HG03442 (cell line): ENCODE measurements at regions not wholly inside any gene's neighbourhood (a gene's known extent, or its start where the extent isn't known, plus 50 kb on each side); places are given as distances from the start of the nearest gene placed in this dataset.
A peak's percentile ranks its signal among the peaks of the same experiment; 100 is the strongest.
"Not testable (repeated sequence)": the region's sequence is repeated elsewhere in the genome, so short reads cannot be mapped to it uniquely, and the experiment has no call there.

Experiments
- ATAC-seq: cut with Tn5 transposase; IDR thresholded peaks from one replicate; pipeline ENCODE4 v1.9.1; 2021; ENCODE audit warnings: mild to moderate bottlenecking, moderate library complexity; ENCODE audit not compliant: unreplicated experiment

DNA sequence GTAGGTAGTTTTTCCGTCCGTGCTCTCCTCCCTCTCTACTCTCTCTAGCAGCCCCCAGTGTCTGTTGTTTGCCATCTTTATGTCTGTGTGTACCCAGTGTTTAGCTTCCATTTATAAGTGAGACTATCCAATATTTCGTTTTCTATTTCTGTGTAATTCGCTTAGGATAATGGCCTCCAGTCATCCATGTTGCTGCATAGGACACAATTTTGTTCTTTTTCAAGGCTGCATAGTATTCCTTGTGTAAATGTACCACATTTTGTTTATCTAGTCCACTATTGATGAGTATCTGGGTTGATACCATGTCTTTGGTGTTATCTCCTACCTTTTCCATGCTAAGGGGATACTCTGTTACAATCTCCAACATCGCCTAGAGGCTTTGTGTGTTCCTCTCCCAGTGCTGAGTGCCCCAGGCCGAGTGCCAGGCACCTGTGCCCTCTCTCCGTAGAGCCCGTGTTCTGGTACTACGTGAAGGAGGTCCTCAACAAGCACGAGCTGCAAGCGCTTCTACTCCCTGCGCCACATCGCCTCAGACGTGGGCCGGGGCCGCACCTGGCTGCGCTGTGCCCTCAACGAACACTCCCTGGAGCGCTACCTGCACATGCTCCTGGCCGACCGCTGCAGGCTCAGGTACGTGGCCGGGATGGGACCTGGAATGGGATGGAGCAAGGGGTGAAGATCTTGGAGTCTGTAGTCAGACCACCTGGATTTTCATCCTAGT lies 51.0 kb downstream of the NPIPB11 start:
- not testable (repeated sequence) for ATAC-seq

DNA sequence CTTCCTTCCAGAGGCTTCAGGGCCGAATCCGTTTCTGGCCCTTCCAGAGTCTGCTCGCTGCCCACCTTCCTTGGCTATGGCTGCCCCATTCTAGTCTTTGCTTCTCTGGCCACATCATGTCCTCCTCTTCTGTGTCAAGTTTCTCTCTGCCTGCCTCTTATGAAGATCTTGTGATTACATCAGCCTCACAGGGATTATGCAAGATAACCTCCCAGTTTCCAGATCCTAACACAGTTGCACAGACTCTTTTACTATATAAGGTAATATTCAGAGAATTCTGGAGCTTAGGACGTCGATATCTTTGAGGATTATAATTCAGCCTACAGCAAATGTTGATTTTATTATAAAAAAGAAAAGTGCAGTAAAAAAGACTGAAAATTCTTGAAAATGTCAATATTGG lies 52.1 kb downstream of the NPIPB11 start:
- ATAC-seq, result not testable (repeated sequence)

DNA sequence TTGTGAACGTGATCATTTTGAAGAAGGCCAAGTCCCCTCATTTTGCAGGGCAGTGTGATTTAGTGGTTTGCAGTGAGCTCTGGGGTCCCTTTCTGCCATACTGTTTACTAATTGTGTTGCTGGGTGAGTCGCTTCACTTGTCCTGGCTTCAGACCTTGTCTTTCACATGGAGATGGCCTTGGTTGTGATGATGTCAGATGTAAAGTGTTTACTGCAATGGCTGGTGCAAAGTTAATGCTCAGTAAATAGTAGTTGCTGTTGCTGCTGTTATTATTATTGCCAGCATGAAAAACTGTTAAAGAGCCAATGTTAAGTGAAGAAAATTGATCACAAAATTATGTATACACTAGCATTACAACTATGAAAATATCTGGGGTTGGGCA lies 53.9 kb downstream of the NPIPB11 start:
- not testable (repeated sequence) for ATAC-seq

- not testable (repeated sequence) for ATAC-seq
Measured at GRCh38 chr16:29351970-29352616, 54.4 kb downstream of the NPIPB11 start.

GRCh38 chr16:29351271-29351969 lies 55.1 kb downstream of the NPIPB11 start:
- not testable (repeated sequence) for ATAC-seq

DNA sequence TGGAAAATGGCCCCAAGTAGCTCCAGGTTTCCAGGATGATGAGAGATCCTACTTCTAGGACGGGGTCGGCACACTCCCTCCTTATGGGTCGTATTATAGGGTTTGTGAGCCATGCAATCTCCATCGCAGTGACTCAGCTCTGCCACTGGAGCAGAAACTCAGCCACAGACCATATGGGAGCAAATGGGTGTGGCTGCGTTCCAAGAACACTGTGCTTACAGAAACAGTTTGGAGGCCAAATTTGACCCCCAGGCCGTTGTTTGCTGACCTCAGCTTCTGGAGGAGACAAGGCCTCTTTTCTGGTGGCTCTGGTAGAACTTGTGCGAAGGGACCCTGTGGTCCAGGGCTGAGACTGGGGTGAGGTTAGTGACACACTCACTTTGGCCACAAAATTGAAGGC lies 56.5 kb downstream of the NPIPB11 start:
- ATAC-seq, result not testable (repeated sequence)

- not testable (repeated sequence) for ATAC-seq
Measured at GRCh38 chr16:29348748-29349147, 57.8 kb downstream of the NPIPB11 start.

DNA sequence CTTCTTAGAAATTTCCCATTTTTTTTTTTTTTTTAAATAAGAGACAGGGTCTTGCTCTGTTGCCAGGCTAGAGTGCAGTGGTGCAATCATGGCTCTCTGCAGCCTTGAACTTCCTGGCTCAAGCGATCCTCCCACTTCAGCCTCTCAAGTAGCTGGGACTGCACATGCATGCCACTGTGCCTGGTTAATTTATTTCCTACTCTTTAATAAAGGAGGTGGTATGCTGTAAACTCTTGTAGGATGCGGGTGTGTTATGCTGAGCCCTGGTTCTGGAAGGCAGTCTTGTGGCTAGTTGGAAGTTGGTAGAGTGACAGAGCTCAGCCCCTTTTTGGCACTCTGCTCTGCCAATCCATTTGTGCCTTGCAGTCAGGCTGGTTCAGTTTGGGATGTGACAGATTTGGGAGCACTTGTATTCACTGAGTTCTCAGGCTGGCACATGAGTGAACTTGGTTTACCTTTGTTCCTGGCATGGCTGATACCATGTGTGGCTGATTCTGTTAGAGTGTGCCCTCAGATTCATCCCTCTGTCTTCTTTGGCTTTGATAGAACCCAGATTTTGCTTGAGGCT lies 58.3 kb downstream of the NPIPB11 start:
- not testable (repeated sequence) for ATAC-seq

- not testable (repeated sequence) for ATAC-seq
Measured at GRCh38 chr16:29346796-29347580, 59.5 kb downstream of the NPIPB11 start.

GRCh38 chr16:29346203-29346602 lies 60.3 kb downstream of the NPIPB11 start:
- not testable (repeated sequence) for ATAC-seq

- ATAC-seq, result not testable (repeated sequence)
Measured at GRCh38 chr16:29342937-29343336, 63.6 kb downstream of the NPIPB11 start.

GRCh38 chr16:29340779-29341438 lies 65.6 kb downstream of the NPIPB11 start:
- not testable (repeated sequence) for ATAC-seq

DNA sequence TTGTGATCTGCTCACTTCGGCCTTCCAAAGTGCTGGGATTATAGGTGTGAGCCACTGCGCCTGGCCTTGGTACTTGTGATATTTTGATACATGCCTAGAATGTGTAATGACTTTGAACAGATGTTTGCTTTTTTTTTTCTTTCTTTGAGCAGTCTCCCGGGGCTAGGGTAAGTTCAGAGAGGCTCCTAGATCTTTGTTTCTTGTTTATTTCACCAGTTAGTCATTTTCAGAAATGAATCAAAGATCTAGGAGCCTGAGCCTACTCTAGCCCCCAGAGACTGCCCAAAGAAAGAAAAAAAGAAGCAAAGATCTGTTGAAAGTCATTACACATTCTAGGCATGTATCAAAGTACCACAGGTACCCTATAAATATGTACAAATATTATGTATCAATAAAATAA lies 66.3 kb downstream of the NPIPB11 start:
- ATAC-seq, result not testable (repeated sequence)

GRCh38 chr16:29338821-29339700 lies 67.5 kb downstream of the NPIPB11 start:
- ATAC-seq, result peak; percentile 82

DNA sequence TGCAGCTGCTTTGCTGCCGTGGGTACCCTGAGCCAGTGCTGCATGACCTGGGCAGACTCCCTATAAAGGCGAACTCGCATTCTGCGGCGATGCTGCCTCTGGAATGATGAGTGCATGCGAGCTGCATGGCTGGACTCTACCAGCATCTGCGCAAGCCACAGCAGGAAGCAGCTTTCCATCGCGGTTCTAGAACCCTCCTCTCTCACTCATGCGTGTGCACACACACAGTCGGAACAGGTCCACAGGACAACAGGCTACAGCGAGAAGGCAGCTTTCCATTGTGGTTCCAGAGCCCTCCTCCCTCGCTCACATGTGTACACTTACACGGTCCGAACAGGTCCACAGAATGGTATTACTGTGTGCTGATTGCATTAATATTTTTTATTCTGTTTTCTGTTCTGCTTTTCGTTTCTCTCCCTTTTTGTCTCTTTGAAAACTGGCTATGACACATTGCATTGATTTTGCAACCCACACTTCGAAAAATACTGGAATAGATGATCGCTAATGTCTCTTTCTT lies 69.1 kb downstream of the NPIPB11 start:
- not testable (repeated sequence) for ATAC-seq

DNA sequence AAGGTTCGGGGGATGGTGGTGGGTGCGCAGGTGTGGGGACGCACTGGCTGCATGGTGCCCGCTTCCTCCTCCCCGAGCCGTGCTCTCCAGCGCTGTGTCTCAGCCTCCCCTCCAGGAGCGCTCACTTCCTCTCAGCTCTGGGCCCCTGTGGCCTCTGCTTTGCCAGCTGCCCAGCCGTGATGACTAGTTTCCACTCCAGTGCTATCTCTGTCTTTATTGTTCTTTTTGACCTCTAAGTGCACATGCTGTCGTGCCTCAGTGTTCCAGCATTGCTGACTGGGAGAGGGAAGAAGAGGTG lies 71.0 kb downstream of the NPIPB11 start:
- ATAC-seq, result not testable (repeated sequence)

- not testable (repeated sequence) for ATAC-seq
Measured at GRCh38 chr16:29334776-29335548, 71.5 kb downstream of the NPIPB11 start.

- not testable (repeated sequence) for ATAC-seq
Measured at GRCh38 chr16:29333492-29334097, 72.9 kb downstream of the NPIPB11 start.
